GM18520 (cell line): ENCODE measurements at regions not wholly inside any gene's neighbourhood (a gene's known extent, or its start where the extent isn't known, plus 50 kb on each side); places are given as distances from the start of the nearest gene placed in this dataset.

Experiments used
- ATAC-seq: cut with Tn5 transposase; IDR thresholded peaks from one replicate; pipeline ENCODE4 v1.9.1; 2021; ENCODE audit not compliant: unreplicated experiment

GRCh38 chrX:39377773-39378172, 576.5 kb downstream of the MID1IP1 start:
- no peak for ATAC-seq

GRCh38 chrX:39381422-39381821, 580.2 kb downstream of the MID1IP1 start:
- no peak for ATAC-seq

- no peak for ATAC-seq
Measured at GRCh38 chrX:39384996-39385395, 583.7 kb downstream of the MID1IP1 start.

GRCh38 chrX:39388730-39389129, 587.5 kb downstream of the MID1IP1 start:
- ATAC-seq, result no peak

GRCh38 chrX:39396358-39396995, 595.2 kb downstream of the MID1IP1 start:
- ATAC-seq, result no peak

- ATAC-seq, result no peak
Measured at GRCh38 chrX:39397561-39398199, 596.4 kb downstream of the MID1IP1 start.

- ATAC-seq, result no peak
Measured at GRCh38 chrX:39398215-39398962, 597.1 kb downstream of the MID1IP1 start.

- no peak for ATAC-seq
Measured at GRCh38 chrX:39398963-39399261, 597.7 kb downstream of the MID1IP1 start.

- no peak for ATAC-seq
Measured at GRCh38 chrX:39399387-39399786, 598.1 kb downstream of the MID1IP1 start.

- ATAC-seq, result no peak
Measured at GRCh38 chrX:39401483-39402110, 600.3 kb downstream of the MID1IP1 start.

GRCh38 chrX:39402158-39402557, 600.9 kb downstream of the MID1IP1 start:
- ATAC-seq, result no peak

- no peak for ATAC-seq
Measured at GRCh38 chrX:39406799-39407198, 605.5 kb downstream of the MID1IP1 start.

GRCh38 chrX:39409246-39409917, 608.1 kb downstream of the MID1IP1 start:
- no peak for ATAC-seq

GRCh38 chrX:39414290-39414854, 613.1 kb downstream of the MID1IP1 start:
- no peak for ATAC-seq

GRCh38 chrX:39416547-39417260, 615.4 kb downstream of the MID1IP1 start:
- no peak for ATAC-seq

- ATAC-seq, result no peak
Measured at GRCh38 chrX:39418254-39418704, 617.0 kb downstream of the MID1IP1 start.

GRCh38 chrX:39418731-39419638, 617.7 kb downstream of the MID1IP1 start:
- no peak for ATAC-seq

- ATAC-seq, result no peak
Measured at GRCh38 chrX:39421006-39421405, 619.7 kb downstream of the MID1IP1 start.

- ATAC-seq, result no peak
Measured at GRCh38 chrX:39425124-39425806, 624.0 kb downstream of the MID1IP1 start.
